Mucosa of rectum (tissue), 2 donors: ENCODE measurements at regions not wholly inside any gene's neighbourhood (a gene's known extent, or its start where the extent isn't known, plus 50 kb on each side); places are given as distances from the start of the nearest gene placed in this dataset.

Experiments used
- H3K27ac ChIP-seq, 2 donors: one replicate each; pipeline ENCODE4 v1.7.0; 2013; ENCODE audit warnings: inconsistent platforms in 2 of 2, low read depth in 2 of 2, low read length in 2 of 2
- H3K27me3 ChIP-seq, 2 donors: one replicate each; pipeline ENCODE4 v1.7.0; 2013; ENCODE audit warnings: low read length in 2 of 2; ENCODE audit not compliant: control insufficient read depth in 2 of 2, insufficient read depth in 2 of 2
- H3K36me3 ChIP-seq, 2 donors: one replicate each; pipeline ENCODE4 v1.7.0; 2013; ENCODE audit warnings: low read length in 2 of 2; ENCODE audit not compliant: control insufficient read depth in 2 of 2, insufficient read depth in 2 of 2
- H3K4me1 ChIP-seq, 2 donors: one replicate each; pipeline ENCODE4 v1.7.0; 2013; ENCODE audit warnings: low read length in 2 of 2, mild to moderate bottlenecking in 1 of 2; ENCODE audit not compliant: control insufficient read depth in 2 of 2, insufficient read depth in 2 of 2
- H3K4me3 ChIP-seq, 2 donors: one replicate each; pipeline ENCODE4 v1.7.0; 2013; ENCODE audit warnings: low read length in 2 of 2
- H3K9ac ChIP-seq, 2 donors: one replicate each; pipeline ENCODE4 v1.7.0; 2013; ENCODE audit warnings: low read length in 2 of 2, low read depth in 1 of 2, mild to moderate bottlenecking in 1 of 2
- H3K9me3 ChIP-seq, 2 donors: one replicate each; pipeline ENCODE4 v1.7.0; 2013; ENCODE audit warnings: low read length in 2 of 2; ENCODE audit not compliant: control insufficient read depth in 2 of 2
- donor health status: healthy.
- donor health status: Normal muscosa, but diverticular disease.

DNA sequence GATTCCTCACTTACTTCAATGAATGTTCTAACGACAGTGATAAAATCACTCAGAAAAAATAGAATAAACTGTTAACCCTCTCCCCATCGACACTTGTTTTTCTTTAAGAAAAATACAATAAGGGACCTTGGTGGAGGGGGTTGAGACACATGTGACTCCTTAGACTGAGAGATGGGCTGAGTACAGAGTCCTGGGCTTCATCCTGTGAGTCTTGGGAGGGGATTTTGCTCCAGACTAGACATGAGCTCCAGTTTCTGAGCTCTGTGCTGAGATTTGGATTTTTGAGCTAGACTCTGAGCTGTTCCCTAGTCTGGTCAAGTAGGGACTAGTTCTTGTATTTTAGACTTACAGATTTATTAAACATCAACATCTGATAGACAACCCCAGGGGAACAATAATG is 241.5 kb upstream of the MVB12B start:
- H3K27ac ChIP-seq = no peak overlapping the region
- no peaks in the 10 kb centered on the region for H3K36me3 ChIP-seq
- H3K9ac ChIP-seq = no peak overlapping the region
- no peaks in the 10 kb centered on the region for H3K9me3 ChIP-seq
- H3K4me3 ChIP-seq = no peak overlapping the region
- H3K4me1 ChIP-seq = no peaks in the 10 kb centered on the region
- H3K27me3 ChIP-seq = peaks cover 0 to 3% of the 10 kb centered on the region in 2 donors

DNA sequence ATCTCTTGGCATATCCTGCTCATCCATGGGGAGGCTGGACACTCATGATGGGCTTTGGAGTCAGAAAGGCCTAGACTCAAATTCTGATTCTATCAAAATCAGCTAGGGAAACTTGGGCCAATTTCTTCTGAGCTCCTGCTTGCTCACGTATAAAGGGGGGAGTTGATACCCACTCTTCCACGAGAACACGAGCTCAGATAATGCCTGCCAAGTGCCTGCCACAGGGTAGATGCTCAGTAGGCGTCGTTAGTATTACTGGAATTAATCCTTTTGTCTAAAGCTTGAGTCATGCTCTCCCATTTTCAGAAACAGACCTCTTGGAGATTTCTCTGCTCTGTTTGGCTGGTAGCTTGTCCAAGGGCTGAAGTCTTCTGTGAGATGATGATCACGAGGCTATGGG is 238.3 kb upstream of the MVB12B start:
- Histone ChIP-seq H3K4me3 (no peak overlapping the region), H3K9ac (no peak overlapping the region), H3K4me1 (no peaks in the 10 kb centered on the region), H3K27me3 (no peaks in the 10 kb centered on the region), H3K9me3 (no peaks in the 10 kb centered on the region), H3K27ac (no peak overlapping the region), H3K36me3 (no peaks in the 10 kb centered on the region)

DNA sequence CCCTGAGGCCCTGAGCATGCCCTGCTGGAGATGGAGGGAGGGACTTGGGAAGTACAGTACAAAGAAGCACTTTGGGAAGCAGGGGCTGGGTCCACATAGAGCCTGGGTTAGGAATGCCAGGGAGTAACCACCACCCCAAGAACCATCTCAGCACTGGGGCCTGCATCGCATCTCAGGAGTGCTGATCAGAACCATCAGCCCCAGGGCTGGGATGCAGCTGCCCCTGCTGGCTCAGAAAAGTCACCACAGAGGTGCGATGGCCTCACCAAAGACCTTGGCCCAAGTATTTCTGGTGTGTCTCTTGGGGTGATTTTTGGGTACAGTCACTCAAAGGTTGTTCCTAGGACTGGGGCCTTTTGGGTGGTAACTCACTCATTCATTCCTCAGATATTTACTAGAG is 236.8 kb upstream of the MVB12B start:
- no peaks in the 10 kb centered on the region for H3K4me1 ChIP-seq
- H3K9me3 ChIP-seq = no peaks in the 10 kb centered on the region
- no peaks in the 10 kb centered on the region for H3K36me3 ChIP-seq
- no peak overlapping the region for H3K4me3 ChIP-seq
- H3K27ac ChIP-seq = no peak overlapping the region
- no peak overlapping the region for H3K9ac ChIP-seq
- no peaks in the 10 kb centered on the region for H3K27me3 ChIP-seq

GRCh38 chr9:126093771-126094170 is 232.9 kb upstream of the MVB12B start:
- H3K36me3 ChIP-seq = no peaks in the 10 kb centered on the region
- H3K4me1 ChIP-seq = no peaks in the 10 kb centered on the region
- no peaks in the 10 kb centered on the region for H3K27me3 ChIP-seq
- H3K4me3 ChIP-seq = no peak overlapping the region
- no peak overlapping the region for H3K9ac ChIP-seq
- no peak overlapping the region for H3K27ac ChIP-seq
- no peaks in the 10 kb centered on the region for H3K9me3 ChIP-seq

GRCh38 chr9:126095546-126096190 is 231.0 kb upstream of the MVB12B start:
- no peaks in the 10 kb centered on the region for H3K9me3 ChIP-seq

GRCh38 chr9:126096340-126096739 is 230.3 kb upstream of the MVB12B start:
- Histone ChIP-seq H3K27me3 (no peaks in the 10 kb centered on the region), H3K4me1 (no peaks in the 10 kb centered on the region), H3K4me3 (no peak overlapping the region), H3K27ac (no peak overlapping the region), H3K36me3 (no peaks in the 10 kb centered on the region), H3K9me3 (no peaks in the 10 kb centered on the region), H3K9ac (no peak overlapping the region)

More at GRCh38 chr9:126095546-126096190, 231.0 kb upstream of the MVB12B start:
- no peak overlapping the region for H3K9ac ChIP-seq
- no peak overlapping the region for H3K4me3 ChIP-seq
- H3K36me3 ChIP-seq = no peaks in the 10 kb centered on the region
- no peak overlapping the region for H3K27ac ChIP-seq
- no peaks in the 10 kb centered on the region for H3K27me3 ChIP-seq
- no peaks in the 10 kb centered on the region for H3K4me1 ChIP-seq

GRCh38 chr9:126097679-126098078 is 228.9 kb upstream of the MVB12B start:
- no peaks in the 10 kb centered on the region for H3K4me1 ChIP-seq
- no peak overlapping the region for H3K9ac ChIP-seq
- no peaks in the 10 kb centered on the region for H3K27me3 ChIP-seq
- H3K9me3 ChIP-seq = no peaks in the 10 kb centered on the region
- no peak overlapping the region for H3K4me3 ChIP-seq
- H3K27ac ChIP-seq = no peak overlapping the region
- H3K36me3 ChIP-seq = no peaks in the 10 kb centered on the region

DNA sequence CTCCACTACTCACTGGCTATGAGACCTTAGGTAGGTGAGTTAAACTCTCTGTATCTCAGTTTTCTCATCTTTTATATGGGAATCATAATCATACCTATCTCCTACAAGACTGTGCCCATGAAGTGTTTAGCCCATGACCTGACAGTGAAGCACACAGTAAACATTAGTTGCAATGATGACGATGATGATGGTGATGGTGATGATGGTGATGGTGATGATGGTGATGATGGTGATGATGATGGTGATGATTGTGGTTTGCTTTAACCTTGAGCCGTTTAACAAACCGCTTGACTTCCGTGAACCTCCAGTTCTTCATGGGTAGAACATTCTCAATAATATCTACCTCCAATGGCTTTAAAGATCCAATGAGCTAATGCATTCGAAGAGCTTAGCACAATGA is 220.2 kb upstream of the MVB12B start:
- Histone ChIP-seq H3K27ac (no peak overlapping the region), H3K36me3 (no peaks in the 10 kb centered on the region), H3K9ac (no peak overlapping the region), H3K27me3 (no peaks in the 10 kb centered on the region), H3K4me3 (no peak overlapping the region), H3K4me1 (no peaks in the 10 kb centered on the region), H3K9me3 (no peaks in the 10 kb centered on the region)

DNA sequence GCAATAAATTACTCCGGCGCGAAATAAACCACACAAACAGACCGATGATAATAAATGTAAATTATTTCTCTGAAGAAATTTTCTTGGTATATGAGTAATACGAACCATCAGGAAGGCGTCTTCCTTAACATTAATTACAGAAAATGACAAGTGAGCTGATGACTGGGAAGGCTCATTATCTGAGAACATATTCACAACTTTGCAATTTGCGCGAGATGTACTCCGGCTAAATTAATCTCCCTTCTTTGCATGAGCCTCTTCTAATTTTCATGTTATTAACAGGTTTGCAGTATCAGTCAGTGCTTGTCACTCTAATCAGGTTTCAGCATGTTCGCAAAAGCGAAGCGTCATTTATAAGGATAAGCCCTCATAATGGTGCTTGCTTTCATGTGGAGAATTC is 218.9 kb upstream of the MVB12B start:
- H3K4me3 ChIP-seq = no peak overlapping the region
- H3K27me3 ChIP-seq = no peaks in the 10 kb centered on the region
- no peaks in the 10 kb centered on the region for H3K9me3 ChIP-seq
- no peak overlapping the region for H3K27ac ChIP-seq
- no peaks in the 10 kb centered on the region for H3K4me1 ChIP-seq
- no peak overlapping the region for H3K9ac ChIP-seq
- no peaks in the 10 kb centered on the region for H3K36me3 ChIP-seq

DNA sequence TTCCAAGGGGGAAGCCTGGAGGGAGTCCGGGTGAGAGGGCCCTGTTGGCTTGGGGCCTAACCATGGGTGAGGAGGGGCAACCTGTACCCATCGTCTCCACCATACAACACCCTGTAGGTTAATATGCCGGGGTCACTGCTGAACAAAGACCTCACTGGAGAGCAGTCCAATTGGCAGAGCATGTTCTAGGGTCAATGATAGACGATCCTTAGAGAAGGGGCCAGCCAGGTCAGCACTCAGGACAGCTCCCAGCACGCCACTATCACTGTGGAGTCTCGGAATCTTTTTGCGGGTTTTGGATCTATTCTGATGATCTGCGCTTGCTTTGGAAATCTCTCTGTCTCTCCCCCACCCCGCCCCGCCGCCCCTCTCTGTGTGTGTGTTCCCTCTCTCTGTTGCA is 218.4 kb upstream of the MVB12B start:
- Histone ChIP-seq H3K9me3 (no peaks in the 10 kb centered on the region), H3K27me3 (no peaks in the 10 kb centered on the region), H3K9ac (no peak overlapping the region), H3K27ac (no peak overlapping the region), H3K36me3 (no peaks in the 10 kb centered on the region), H3K4me3 (no peak overlapping the region), H3K4me1 (no peaks in the 10 kb centered on the region)

DNA sequence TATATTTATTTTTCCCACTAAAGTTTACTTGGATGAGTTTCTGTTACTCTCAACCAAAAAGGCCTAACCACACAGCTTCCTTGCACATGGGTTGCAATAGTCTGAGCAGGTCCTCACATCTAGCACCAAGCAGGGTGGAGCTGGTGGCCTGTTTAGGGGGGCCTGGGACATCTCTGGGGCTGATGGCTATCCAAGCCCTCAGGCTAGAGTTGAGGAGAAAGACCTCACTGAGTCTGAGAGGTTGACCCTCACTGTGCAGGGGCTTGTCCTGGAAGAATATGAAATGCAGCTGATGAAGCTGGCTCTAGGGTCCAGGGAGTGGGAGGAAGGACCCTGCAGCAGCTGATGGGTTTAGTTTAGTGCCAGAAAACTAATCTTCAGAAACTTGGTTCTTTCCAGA is 217.1 kb upstream of the MVB12B start:
- Histone ChIP-seq H3K4me3 (no peak overlapping the region), H3K4me1 (no peaks in the 10 kb centered on the region), H3K27ac (no peak overlapping the region), H3K9ac (no peak overlapping the region), H3K9me3 (no peaks in the 10 kb centered on the region), H3K36me3 (no peaks in the 10 kb centered on the region), H3K27me3 (peaks cover 0 to 3% of the 10 kb centered on the region in 2 donors)
